NCI-H1048 (cell line): ENCODE measurements at regions not wholly inside any gene's neighbourhood (a gene's known extent, or its start where the extent isn't known, plus 50 kb on each side); places are given as distances from the start of the nearest gene placed in this dataset.
"Not testable (repeated sequence)": the region's sequence is repeated elsewhere in the genome, so short reads cannot be mapped to it uniquely, and the experiment has no call there.

ENCODE experiments used
- DNase-seq: peaks from one replicate; lab custom pipeline; 2025; lab: John Stamatoyannopoulos, UW

GRCh38 chr19:29013325-29013724, 199.6 kb downstream of the UQCRFS1 start:
- DNase-seq = no peak

GRCh38 chr19:29012457-29012856, 200.5 kb downstream of the UQCRFS1 start:
- no peak for DNase-seq

- no peak for DNase-seq
Observed at GRCh38 chr19:29010276-29010675, 202.7 kb downstream of the UQCRFS1 start.

DNA sequence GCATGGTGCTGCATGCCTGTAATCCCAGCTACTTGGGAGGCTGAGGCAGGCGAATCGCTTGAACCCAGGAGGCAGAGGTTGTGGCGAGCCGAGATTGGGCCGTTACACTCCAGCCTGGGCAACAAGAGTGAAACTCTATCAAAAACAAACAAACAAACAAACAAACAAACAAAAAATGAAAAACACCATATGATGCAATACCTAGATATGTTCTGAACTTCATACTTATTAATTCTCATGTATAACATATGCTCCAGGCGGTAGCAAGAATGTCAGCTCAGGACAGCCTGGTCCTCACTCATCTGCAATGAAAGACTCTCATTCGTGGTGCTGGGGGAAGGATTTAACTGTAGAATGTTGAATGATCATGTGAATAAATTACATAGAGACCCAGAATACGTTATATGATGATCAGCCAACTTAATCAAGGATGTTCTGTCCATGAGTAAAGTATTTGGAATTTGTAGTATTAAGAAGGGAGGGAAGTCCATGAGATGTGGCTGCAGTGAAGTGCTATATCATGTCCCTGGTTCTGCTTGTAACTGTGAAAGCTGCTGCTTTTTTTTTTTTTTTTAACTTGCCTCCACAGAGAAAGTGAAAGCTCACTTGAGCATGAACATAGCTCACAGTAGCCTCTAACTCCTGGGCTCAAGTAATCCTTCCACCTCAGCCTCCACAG, 206.8 kb downstream of the UQCRFS1 start:
- DNase-seq = no peak

DNA sequence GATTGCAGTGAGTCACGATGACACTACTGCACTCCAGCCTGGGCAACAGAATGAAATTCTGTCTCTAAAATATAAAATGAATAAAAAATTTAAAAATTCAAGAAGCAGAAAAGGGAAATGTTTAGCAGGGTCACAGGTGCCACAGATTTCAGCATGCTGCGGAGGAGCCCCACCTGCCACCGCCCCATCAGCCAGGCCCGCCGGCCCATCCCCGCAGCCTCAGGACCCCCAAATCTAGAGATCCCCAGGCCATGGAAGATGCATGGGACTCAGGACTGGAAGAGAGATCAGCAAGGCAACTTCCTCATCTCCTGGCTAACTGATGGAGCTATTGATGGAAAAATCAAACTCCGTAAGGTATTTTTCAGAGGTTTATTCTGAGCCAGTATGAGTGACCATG, 208.2 kb downstream of the UQCRFS1 start:
- DNase-seq = no peak

DNA sequence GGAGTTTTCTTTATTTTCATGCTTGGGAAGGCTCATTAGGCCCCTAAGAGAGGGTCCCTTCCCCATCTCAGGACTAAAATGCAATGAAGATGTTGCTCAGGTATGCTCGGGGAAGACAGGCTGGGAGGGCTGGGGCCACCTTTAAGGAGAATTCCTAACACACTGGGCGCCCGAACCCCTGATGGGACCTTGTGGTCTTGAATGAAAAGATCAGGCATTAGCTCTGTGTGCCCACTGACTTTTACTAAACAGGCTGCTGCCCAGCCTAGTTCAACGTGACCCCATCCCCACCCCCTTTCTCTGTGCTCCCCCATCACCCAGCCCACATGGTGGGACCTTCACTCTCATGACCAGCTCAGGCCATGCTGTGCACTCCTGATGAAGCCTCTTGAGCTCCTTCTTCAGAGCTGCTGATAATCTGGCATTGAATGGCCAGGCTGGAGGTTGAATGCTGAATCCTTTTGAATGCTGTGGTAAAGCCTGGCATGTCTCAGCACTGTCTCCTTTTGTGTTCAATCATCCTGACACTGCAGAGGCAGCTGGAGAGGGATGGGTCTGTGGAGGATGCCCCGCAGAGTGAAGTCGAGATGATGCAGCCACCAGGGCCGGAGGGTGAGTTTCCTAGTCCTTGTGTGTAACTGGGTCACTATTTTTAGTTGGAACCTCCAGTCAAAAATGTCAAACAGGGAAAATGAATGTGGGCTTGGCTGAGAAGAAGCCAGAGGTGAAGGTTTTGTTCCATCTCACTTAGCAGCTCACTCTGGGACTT, 209.1 kb downstream of the UQCRFS1 start:
- no peak for DNase-seq

DNA sequence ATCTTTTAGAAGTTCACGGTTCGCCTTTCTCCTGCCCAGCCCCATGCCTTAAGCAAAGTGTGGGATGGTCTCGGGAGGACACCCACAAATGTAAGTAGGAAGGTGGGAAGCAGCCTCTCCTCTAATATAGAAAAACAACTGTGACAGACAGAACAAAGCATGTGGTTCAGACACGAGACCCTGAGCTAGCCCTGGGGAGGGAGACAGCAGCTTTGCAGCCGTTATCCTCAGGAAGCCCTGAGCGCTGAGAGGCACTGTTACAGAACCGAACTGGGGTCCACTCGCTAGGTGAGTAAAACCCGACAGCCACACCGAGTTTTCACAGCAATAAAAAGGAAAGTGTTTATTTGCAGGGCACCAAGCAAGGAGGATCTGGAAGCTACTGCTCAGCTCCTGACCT, 210.6 kb downstream of the UQCRFS1 start:
- no peak for DNase-seq

DNA sequence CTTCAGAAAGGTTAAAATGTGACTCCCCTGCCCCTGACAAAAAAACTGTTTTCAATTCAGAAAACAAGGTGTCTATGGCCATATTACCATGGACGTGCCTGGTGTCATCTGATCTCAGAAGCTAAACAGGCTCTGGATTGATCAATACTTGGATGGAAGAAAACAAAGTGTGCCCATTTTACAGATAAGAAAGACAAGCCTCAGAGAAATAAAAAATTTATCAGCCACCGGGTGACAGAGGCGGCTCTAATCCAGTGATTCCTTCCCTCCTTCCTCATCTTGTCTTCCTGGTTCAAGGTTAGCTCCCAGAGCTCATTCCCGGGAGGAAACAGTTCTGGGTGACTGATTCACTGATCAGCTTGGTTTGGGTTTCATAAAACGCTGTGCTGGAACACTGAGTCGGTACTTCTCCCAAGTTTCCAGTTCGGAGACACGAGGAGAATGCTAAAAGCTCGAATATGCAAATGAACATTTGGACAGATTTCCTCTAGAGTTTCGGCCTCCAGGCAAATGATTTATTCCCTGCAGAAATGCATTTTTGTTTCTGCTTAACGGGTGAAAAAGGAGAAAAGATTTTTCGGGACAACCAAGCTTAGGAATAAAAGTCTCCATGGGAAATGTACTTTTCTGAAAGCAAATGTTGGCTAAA, 211.2 kb downstream of the UQCRFS1 start:
- no peak for DNase-seq

DNA sequence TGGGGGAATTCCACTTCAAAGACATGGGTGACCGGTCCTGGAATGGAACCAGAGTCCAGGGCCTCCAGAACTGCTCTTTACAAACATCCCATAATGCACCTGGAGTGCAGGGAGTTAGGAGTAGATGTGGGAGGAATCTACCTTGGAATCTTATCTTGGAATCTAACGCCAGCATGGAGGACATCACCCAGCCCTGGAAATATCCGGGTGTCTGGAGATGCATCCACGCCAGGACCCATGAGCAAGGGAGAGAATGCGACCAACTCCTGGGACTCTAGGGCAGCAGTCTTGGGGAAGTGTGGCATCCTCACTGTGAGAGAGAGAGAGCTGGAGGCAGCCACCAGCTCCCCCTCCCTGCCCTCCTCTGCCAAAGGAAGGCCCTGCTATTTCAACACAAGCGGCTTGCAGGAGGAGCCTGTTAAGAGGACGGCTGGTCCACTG, 211.8 kb downstream of the UQCRFS1 start:
- no peak for DNase-seq

- DNase-seq = no peak
Observed at GRCh38 chr19:28999724-29000433, 213.1 kb downstream of the UQCRFS1 start.

DNA sequence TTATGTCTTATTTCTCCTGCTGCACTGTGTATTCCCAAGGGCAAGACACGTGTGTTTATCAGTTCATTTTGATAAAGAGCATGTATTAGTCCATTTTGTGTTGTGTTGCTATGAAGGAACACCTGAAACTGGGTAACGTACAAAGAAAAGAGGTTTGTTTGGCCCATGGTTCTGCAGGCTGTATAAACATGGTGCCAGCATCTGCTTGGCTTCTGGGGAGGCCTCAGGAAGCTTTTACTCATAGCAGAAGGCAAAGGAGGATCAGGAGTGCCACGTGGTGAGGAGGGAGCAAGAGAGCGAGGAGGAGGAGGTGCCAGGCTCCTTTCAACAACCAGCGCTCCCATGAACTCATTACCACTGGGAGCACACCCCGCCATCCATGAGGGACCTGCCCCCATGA, 214.0 kb downstream of the UQCRFS1 start:
- DNase-seq = no peak

DNA sequence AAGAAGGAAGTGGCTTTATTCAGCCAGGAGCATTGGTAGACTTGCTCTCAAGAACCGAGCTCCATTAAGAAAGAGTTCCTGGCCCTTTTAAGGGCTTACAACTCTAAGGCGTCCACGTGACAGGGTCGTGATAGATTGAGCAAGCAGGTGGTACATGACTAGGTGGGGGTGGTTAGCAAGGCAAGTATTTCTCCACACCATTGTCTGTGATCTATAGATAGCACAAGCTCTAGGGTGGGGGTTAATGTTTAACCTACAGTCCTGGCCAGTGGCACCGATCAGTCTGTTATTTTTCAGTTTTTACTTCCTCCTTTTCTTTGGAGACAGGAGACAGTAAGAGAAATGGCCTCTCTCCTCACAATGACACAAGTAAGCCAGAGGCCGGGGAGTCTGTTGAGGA, 215.1 kb downstream of the UQCRFS1 start:
- DNase-seq = not testable (repeated sequence)

DNA sequence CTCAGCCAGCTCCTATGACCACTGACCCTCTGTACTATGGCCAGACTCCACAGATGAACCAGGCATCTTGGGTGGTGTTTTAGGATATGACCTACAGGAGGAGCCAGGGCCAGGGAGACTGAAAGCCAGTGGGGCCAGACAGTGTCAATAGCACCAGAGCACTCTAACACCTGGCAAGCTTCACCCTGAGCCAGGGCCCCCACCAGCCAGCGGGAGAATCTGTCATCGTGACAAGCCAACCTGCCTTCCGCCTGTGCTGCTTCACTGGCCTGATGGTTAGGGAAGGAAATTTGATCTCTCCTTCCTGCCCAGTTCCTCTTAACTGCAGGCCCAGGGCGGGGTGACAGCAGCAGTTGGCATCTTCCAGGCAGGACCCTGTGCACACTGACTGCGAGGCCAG, 222.4 kb downstream of the UQCRFS1 start:
- no peak for DNase-seq

GRCh38 chr19:28989739-28990138, 223.2 kb downstream of the UQCRFS1 start:
- DNase-seq = no peak

- no peak for DNase-seq
Observed at GRCh38 chr19:28988066-28988465, 224.9 kb downstream of the UQCRFS1 start.

DNA sequence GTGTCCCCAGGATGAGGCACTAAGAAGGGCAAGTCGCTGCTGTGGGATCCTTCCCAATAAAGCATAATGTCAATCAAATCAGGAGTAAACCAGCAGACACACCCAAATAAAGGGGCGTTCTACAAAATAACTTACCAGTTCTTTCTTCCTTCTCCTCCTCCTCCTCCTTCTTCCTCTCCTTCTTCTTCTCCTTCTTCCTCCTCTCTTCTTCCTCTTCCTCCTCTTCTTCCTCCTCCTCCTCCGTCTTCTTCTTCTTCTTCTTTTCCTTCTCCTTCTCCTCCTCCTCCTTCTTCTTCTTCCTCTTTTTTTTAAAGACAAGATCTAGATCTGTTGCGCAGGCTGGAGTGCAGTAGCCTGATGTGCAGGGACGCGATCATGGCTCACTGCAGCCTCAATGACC, 225.8 kb downstream of the UQCRFS1 start:
- no peak for DNase-seq

DNA sequence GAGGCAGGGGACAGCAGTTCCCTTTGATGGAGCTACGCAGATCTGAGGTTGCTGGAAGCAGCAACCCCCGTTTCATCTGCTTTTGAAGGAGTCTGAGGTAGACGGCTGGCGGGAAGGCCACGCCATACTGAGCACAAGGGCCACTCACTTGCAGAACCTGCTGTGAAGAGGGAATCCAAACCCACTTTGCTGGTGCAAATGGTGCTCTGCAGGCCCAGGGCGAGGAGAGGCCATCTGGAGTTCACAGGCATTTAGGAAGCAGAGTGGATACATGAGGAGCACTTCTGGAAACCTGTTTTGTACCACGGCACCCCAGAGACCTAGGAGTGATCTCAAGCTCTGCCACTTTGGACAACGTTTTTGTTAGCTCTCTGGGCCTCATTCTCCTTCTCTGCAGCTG, 227.8 kb downstream of the UQCRFS1 start:
- no peak for DNase-seq

GRCh38 chr19:28984315-28984714, 228.6 kb downstream of the UQCRFS1 start:
- no peak for DNase-seq

GRCh38 chr19:28983430-28983829, 229.5 kb downstream of the UQCRFS1 start:
- DNase-seq = no peak

DNA sequence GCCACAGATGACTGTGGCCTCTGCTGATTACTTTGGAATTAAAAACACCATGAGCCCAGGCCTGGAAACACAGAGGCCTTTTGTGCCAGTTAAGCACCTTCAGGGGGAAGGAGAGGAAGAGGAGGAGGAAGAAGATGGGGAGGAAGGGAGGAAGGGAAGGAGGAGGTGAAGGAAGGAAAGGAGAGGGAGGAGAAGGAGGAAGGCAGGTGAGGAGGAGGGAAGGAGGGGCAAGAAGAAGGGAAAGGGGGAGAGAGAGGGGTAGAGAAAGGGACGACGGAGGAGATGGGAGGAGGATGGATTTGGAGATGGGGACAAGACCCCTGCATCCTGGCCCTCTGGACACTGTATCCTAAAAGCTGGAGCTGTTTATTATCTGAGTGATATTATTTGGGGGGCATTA, 231.0 kb downstream of the UQCRFS1 start:
- DNase-seq = no peak

- no peak for DNase-seq
Observed at GRCh38 chr19:28981518-28981917, 231.4 kb downstream of the UQCRFS1 start.

DNA sequence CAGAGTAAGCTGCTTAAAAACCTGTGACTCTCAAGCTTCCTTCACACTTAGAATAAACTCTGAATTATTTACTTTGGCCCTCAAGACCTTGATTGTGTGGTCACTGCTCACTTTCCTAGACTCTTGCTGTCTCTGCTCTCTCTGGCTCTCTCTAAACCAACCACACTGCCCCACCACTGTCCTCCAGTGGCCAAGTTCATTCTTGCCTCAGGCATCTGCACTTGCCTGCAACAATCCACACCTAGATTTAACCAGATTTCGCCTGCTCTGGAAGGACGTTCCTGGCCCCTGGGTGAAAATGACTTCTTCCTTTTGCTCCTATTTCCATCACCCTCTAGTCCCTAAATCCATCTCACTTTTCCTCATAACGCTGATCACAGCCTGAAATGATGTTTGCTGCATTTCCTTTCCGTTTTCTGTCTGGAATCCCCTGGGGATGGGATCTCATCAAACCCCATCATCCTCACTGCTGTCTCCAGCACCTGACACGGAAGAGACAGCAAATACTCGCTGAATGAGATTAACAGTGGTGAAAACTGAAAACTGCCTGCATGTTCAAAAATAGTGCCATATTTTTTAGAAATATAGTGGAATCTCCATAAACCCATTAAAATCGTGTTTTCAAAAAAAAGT, 232.6 kb downstream of the UQCRFS1 start:
- DNase-seq = no peak
